ENCODE measurements at regions not wholly inside any gene's neighbourhood (a gene's known extent, or its start where the extent isn't known, plus 50 kb on each side); places are given as distances from the start of the nearest gene placed in this dataset.

DNA sequence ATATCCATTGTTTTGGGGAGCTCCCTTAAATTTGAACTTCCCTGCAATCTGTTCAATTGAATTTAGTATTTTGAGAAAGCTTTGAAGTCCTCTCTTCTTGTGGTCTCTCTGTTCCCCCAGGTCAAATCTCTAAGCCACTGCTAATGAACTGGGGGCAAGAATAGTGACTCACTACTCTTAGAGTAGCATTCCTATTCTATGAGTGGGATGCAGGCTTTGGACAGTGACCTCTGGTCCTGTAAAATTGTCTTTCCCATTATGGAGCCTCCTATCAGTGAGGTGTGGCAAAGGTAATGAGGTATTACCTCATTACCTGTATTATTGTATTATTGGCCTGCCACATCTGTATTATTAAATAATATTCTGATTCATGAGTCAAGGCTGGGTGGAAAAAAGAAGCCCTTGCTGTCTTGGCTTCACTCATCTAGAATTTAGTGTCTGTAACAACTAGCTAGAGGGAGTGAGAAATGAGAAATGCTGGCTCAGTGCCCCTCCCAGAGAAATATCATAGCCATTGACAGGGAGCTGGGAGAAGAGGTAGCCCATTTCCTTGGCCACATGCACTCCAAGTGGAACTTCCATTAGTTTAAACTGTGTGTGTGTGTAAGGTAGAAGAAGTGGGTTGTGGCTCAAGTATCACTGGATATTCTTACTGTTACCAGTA, 393.9 kb upstream of the CTSO start:
- no peak overlapping the region for H3K4me3 ChIP-seq
- no peak for TF ChIP-seq FOXP2 (optimal IDR thresholded peaks at IDR 0.05; ENCODE audit: control extremely low read depth, extremely low read length, insufficient read depth)
- TF ChIP-seq POLR2AphosphoS5 (IDR thresholded peaks at IDR 0.05; ENCODE audit: borderline replicate concordance, low read depth, low read length) = no peak
- TF ChIP-seq EZH2 (IDR thresholded peaks at IDR 0.05) = no peak
- H3K9me3 ChIP-seq (ENCODE audit: low read depth, low read length) = no peaks in the 10 kb centered on the region
- H3K36me3 ChIP-seq (ENCODE audit: insufficient read depth, low read length) = no peaks in the 10 kb centered on the region
- no peak overlapping the region for H3K27ac ChIP-seq
- no peak overlapping the region for H3K9ac ChIP-seq (ENCODE audit: insufficient read length)
- no peak for DNase-seq (ENCODE audit: low read depth, low spot score)

DNA sequence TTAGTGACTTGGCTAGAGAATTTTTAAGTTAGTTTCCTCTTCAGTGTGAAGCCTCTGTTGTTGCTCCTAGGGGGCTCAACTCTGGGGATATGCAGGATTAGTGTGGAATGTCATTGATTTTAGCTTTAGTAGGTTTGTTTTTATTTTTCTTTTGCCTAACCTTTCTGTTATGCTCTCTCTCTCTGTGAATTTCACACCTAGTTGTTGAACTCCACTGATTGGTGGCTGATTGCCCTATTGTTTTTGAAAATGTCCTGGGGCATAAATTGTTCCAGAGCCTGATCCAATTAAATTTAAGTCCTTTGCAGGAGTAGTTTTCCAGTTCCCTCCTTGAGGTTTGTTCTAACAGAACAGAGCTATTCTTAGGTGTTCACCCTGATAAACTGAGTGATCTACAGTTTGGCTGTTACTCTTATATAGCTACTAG, 393.3 kb upstream of the CTSO start:
- TF ChIP-seq EZH2 (IDR thresholded peaks at IDR 0.05) = no peak
- no peak for TF ChIP-seq POLR2AphosphoS5 (IDR thresholded peaks at IDR 0.05; ENCODE audit: borderline replicate concordance, low read depth, low read length)
- no peak for TF ChIP-seq FOXP2 (optimal IDR thresholded peaks at IDR 0.05; ENCODE audit: control extremely low read depth, extremely low read length, insufficient read depth)
- H3K9me3 ChIP-seq (ENCODE audit: low read depth, low read length) = no peaks in the 10 kb centered on the region
- H3K27ac ChIP-seq = no peak overlapping the region
- no peak overlapping the region for H3K4me3 ChIP-seq
- no peaks in the 10 kb centered on the region for H3K36me3 ChIP-seq (ENCODE audit: insufficient read depth, low read length)
- no peak overlapping the region for H3K9ac ChIP-seq (ENCODE audit: insufficient read length)
- DNase-seq (ENCODE audit: low read depth, low spot score) = no peak

DNA sequence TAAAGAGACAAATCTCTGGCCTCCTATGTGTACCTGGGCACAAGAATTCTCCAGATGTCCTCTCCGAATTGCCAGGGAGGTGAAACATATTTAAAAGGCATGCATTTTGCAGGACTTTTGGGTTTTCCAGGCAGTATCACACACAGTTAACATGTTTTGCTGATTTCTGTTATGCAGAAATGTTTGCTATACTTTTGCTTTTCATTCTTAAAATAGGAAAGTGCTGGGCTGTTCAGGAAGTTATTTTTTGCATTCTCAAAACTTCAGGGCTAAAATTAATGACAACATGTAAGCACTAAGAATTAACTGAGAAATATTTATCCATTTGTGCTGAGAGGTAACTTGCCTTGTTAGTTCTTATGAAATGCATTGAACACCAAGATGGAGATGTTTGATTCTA, 390.7 kb upstream of the CTSO start:
- H3K9ac ChIP-seq (ENCODE audit: insufficient read length) = no peak overlapping the region
- no peak for TF ChIP-seq POLR2AphosphoS5 (IDR thresholded peaks at IDR 0.05; ENCODE audit: borderline replicate concordance, low read depth, low read length)
- TF ChIP-seq EZH2 (IDR thresholded peaks at IDR 0.05) = no peak
- no peak for TF ChIP-seq FOXP2 (optimal IDR thresholded peaks at IDR 0.05; ENCODE audit: control extremely low read depth, extremely low read length, insufficient read depth)
- no peak for DNase-seq (ENCODE audit: low read depth, low spot score)

DNA sequence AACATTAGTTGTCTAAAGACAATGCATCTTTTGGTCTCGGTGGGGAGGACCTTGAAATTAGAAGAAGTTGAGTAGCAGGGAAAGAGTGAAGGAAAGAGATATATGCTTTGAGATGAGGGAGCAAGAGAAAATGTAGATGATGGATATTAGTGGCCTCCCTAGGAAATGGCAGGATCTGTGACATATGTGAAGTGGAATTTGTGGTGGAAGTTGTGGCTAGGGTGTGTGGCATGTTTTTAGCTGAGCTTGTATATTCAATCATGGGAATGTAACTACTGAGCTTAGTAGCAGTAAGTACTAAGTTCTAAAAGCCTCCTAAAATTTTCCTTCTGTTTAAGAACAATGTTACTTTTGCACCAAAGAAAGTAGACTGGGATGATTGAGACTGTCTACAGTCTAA, 382.8 kb upstream of the CTSO start:
- TF ChIP-seq FOXP2 (optimal IDR thresholded peaks at IDR 0.05; ENCODE audit: control extremely low read depth, extremely low read length, insufficient read depth) = no peak
- TF ChIP-seq EZH2 (IDR thresholded peaks at IDR 0.05) = no peak
- no peak for TF ChIP-seq POLR2AphosphoS5 (IDR thresholded peaks at IDR 0.05; ENCODE audit: borderline replicate concordance, low read depth, low read length)
- H3K9ac ChIP-seq (ENCODE audit: insufficient read length) = no peak overlapping the region
- H3K27ac ChIP-seq = no peak overlapping the region
- H3K4me3 ChIP-seq = no peak overlapping the region
- no peaks in the 10 kb centered on the region for H3K36me3 ChIP-seq (ENCODE audit: insufficient read depth, low read length)
- no peaks in the 10 kb centered on the region; the same call in 1 of the 2 replicates for H3K9me3 ChIP-seq (ENCODE audit: low read depth, low read length)
- DNase-seq (ENCODE audit: low read depth, low spot score) = no peak

More for the DNA sequence above, 390.7 kb upstream of the CTSO start:
- H3K4me3 ChIP-seq = no peak overlapping the region
- no peaks in the 10 kb centered on the region for H3K36me3 ChIP-seq (ENCODE audit: insufficient read depth, low read length)
- no peak overlapping the region for H3K27ac ChIP-seq
- no peaks in the 10 kb centered on the region; the same call in 1 of the 2 replicates for H3K9me3 ChIP-seq (ENCODE audit: low read depth, low read length)

DNA sequence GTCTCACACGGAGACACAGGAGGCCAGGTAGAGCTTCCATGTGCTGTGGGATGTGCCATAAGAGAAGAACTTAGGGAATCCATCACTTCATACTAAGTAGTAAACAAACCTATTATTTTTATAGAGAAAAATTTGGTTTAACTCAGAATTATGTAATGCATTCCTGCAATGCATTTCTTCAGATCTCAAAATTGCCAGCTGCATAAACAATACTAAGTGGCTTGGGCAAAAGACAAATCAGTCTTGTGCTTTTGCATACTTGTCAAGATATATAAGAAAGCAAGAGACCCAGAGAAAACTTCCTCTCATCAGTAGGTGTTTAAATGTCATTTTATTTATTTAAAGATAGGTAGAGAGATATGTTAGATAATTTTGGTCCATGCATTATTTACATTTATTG, 382.1 kb upstream of the CTSO start:
- TF ChIP-seq EZH2 (IDR thresholded peaks at IDR 0.05) = no peak
- TF ChIP-seq FOXP2 (optimal IDR thresholded peaks at IDR 0.05; ENCODE audit: control extremely low read depth, extremely low read length, insufficient read depth) = no peak
- Histone ChIP-seq H3K36me3 (ENCODE audit: insufficient read depth, low read length) (no peaks in the 10 kb centered on the region), H3K9me3 (ENCODE audit: low read depth, low read length) (no peaks in the 10 kb centered on the region; the same call in 1 of the 2 replicates), H3K9ac (ENCODE audit: insufficient read length) (no peak overlapping the region), H3K4me3 (no peak overlapping the region), H3K27ac (no peak overlapping the region)
- no peak for DNase-seq (ENCODE audit: low read depth, low spot score)

DNA sequence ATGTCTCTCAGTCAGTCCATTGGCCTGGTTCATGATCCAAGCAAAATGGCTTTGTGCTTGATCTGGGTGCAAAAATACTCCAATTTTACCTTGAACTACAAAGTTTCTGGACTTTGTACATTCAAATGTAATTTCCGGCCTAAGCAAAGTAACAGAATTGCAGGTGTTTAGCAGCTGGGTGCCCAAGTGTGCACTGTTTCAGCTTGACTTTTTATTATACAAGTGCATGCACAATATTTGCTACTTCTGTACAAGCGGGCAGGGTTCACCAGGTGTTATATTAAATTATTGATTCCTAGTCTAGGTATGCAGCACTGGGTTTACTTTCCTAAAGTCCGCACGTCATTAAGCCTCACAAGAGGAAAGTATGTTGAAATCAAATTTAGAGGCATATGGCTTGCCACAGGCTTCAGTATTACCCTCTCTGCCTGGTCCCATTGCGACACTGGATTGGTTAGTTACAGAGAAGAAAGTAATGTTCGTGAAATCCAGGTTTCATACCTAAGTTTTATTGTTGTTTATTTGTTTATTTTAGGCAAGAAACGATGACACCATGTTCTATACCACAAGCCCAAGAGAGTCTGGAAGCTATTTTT, 376.9 kb upstream of the CTSO start:
- H3K4me3 ChIP-seq = no peak overlapping the region
- H3K9me3 ChIP-seq (ENCODE audit: low read depth, low read length) = no peaks in the 10 kb centered on the region
- no peak overlapping the region for H3K27ac ChIP-seq
- H3K36me3 ChIP-seq (ENCODE audit: insufficient read depth, low read length) = no peaks in the 10 kb centered on the region
- no peak overlapping the region for H3K9ac ChIP-seq (ENCODE audit: insufficient read length)
- no peak for DNase-seq (ENCODE audit: low read depth, low spot score)
- TF ChIP-seq FOXP2 (optimal IDR thresholded peaks at IDR 0.05; ENCODE audit: control extremely low read depth, extremely low read length, insufficient read depth) (no peak), POLR2AphosphoS5 (IDR thresholded peaks at IDR 0.05; ENCODE audit: borderline replicate concordance, low read depth, low read length) (no peak), EZH2 (IDR thresholded peaks at IDR 0.05) (no peak)

DNA sequence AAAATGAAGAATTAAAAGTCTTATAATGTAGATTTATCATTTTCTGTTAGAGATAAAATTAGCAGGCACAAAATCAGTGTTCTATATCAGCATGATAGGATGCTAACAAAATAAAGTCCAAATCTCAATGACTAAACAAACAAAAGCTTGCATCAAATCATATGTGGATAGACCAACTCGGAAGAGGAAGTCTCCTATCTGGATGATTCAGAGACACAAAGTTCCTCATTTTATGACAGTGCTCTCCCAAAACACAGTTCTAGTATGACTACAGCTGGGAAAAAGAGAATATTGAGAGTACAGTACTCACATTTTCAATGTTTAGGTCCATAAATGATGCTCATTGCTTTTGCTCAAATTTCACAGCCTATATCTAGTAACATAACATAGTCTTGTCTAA, 376.1 kb upstream of the CTSO start:
- no peak overlapping the region for H3K27ac ChIP-seq
- no peak for DNase-seq (ENCODE audit: low read depth, low spot score)
- H3K4me3 ChIP-seq = no peak overlapping the region
- TF ChIP-seq EZH2 (IDR thresholded peaks at IDR 0.05) = no peak
- no peak for TF ChIP-seq FOXP2 (optimal IDR thresholded peaks at IDR 0.05; ENCODE audit: control extremely low read depth, extremely low read length, insufficient read depth)
- TF ChIP-seq POLR2AphosphoS5 (IDR thresholded peaks at IDR 0.05; ENCODE audit: borderline replicate concordance, low read depth, low read length) = no peak
- no peaks in the 10 kb centered on the region for H3K9me3 ChIP-seq (ENCODE audit: low read depth, low read length)
- no peaks in the 10 kb centered on the region for H3K36me3 ChIP-seq (ENCODE audit: insufficient read depth, low read length)
- no peak overlapping the region for H3K9ac ChIP-seq (ENCODE audit: insufficient read length)

DNA sequence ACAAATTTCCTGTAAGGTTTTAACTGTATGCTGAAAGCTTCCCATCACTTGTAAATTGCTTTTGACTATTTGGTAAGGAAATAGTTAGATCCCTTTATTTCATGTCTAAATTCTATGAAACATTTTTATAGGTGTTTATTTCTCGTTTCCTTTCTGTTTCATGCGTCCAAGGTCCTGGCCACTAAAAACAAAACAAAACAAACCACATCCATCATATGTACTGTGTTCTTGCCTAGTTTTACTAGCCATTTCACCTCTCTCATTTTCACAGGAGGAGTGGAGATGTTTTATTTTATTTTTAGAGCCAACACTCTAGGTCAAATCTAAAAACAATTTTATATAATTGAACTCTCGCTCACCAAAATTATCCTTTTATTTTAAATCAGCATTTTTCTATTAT, 375.2 kb upstream of the CTSO start:
- Histone ChIP-seq H3K4me3 (no peak overlapping the region), H3K9me3 (ENCODE audit: low read depth, low read length) (no peaks in the 10 kb centered on the region), H3K36me3 (ENCODE audit: insufficient read depth, low read length) (no peaks in the 10 kb centered on the region), H3K27ac (no peak overlapping the region), H3K9ac (ENCODE audit: insufficient read length) (no peak overlapping the region)
- DNase-seq (ENCODE audit: low read depth, low spot score) = no peak
- TF ChIP-seq FOXP2 (optimal IDR thresholded peaks at IDR 0.05; ENCODE audit: control extremely low read depth, extremely low read length, insufficient read depth) (no peak), POLR2AphosphoS5 (IDR thresholded peaks at IDR 0.05; ENCODE audit: borderline replicate concordance, low read depth, low read length) (no peak), EZH2 (IDR thresholded peaks at IDR 0.05) (no peak)
